WTC11 (cell line): ENCODE measurements at regions not wholly inside any gene's neighbourhood (a gene's known extent, or its start where the extent isn't known, plus 50 kb on each side); places are given as distances from the start of the nearest gene placed in this dataset.

Source experiments
- ATAC-seq: fragments of 200-7000 bp; cut with Tn5 transposase; 2 replicates; pipeline ENCODE4 v1.10.0; 2021; ENCODE audit warnings: mild to moderate bottlenecking, moderate library complexity
- CTCF ChIA-PET: fragments of 300-600 bp; sonication (Branson Sonifier 250); formaldehyde crosslinking; loops from one replicate; lab custom pipeline; 2021; ENCODE audit warnings: antibody characterized with exemption; lab: Charles Lee
- POLR2A ChIA-PET: fragments of 350-600 bp; sonication (Branson Sonifier 250); formaldehyde crosslinking; loops from one replicate; lab custom pipeline; 2021; ENCODE audit warnings: antibody characterized with exemption; lab: Charles Lee
- DNase-seq: peaks from one replicate; pipeline ENCODE4 v3.0.0; 2021; ENCODE audit warnings: low spot score
- H3K27ac Mint-ChIP-seq: 2 replicates; pipeline ENCODE4 v1.8.0; 2021; ENCODE audit warnings: mixed read lengths
- H3K27me3 Mint-ChIP-seq: 2 replicates; pipeline ENCODE4 v1.8.0; 2021; ENCODE audit warnings: low read depth, mild to moderate bottlenecking, moderate library complexity, mixed read lengths
- H3K36me3 Mint-ChIP-seq: 2 replicates; pipeline ENCODE4 v1.8.0; 2021; ENCODE audit warnings: mixed read lengths
- H3K4me1 Mint-ChIP-seq: 2 replicates; pipeline ENCODE4 v1.8.0; 2022; ENCODE audit warnings: mixed read lengths
- H3K4me3 Mint-ChIP-seq: 2 replicates; pipeline ENCODE4 v1.8.0; 2021; ENCODE audit warnings: mild to moderate bottlenecking, moderate library complexity, mixed read lengths
- H3K9me3 Mint-ChIP-seq: 2 replicates; pipeline ENCODE4 v1.8.0; 2021; ENCODE audit warnings: mixed read lengths
- CBFB ChIP-seq: sonication (generic); formaldehyde crosslinking; IDR thresholded peaks from 2 replicates; pipeline ENCODE4 v1.8.1; 2022; ENCODE audit warnings: mild to moderate bottlenecking, low read depth, missing genetic modification reagents
- CTCF ChIP-seq: fragments of 200-600 bp; IDR thresholded peaks from 2 replicates; pipeline ENCODE4 v1.8.0; 2022; ENCODE audit warnings: antibody characterized with exemption
- E2F1 ChIP-seq: sonication (generic); formaldehyde crosslinking; IDR thresholded peaks from 2 replicates; pipeline ENCODE4 v1.8.0; 2022; ENCODE audit warnings: mild to moderate bottlenecking, missing genetic modification reagents
- KAT7 ChIP-seq: sonication (generic); formaldehyde crosslinking; IDR thresholded peaks from 2 replicates; pipeline ENCODE4 v1.8.1; 2023; ENCODE audit warnings: missing genetic modification reagents, mild to moderate bottlenecking, borderline replicate concordance
- NFATC4 ChIP-seq: fragments of 250-450 bp; sonication (Bioruptor Pico); IDR thresholded peaks from 2 replicates; pipeline ENCODE4 v1.9.0; 2021; ENCODE audit warnings: mild to moderate bottlenecking
- OVOL2 ChIP-seq: fragments of 250-450 bp; sonication (Bioruptor Pico); IDR thresholded peaks from 2 replicates; pipeline ENCODE4 v1.9.0; 2021; ENCODE audit warnings: mild to moderate bottlenecking, borderline replicate concordance
- PREB ChIP-seq: sonication (generic); formaldehyde crosslinking; IDR thresholded peaks from 2 replicates; pipeline ENCODE4 v1.8.1; 2022; ENCODE audit warnings: mild to moderate bottlenecking, missing genetic modification reagents, moderate library complexity, borderline replicate concordance
- SMAD3 ChIP-seq: sonication (generic); formaldehyde crosslinking; IDR thresholded peaks from 2 replicates; pipeline ENCODE4 v1.8.0; 2022; ENCODE audit warnings: missing genetic modification reagents, mild to moderate bottlenecking, borderline replicate concordance
- SMAD4 ChIP-seq: sonication (generic); formaldehyde crosslinking; IDR thresholded peaks from 2 replicates; pipeline ENCODE4 v1.8.0; 2022; ENCODE audit warnings: mild to moderate bottlenecking, missing genetic modification reagents
- SOX15 ChIP-seq: fragments of 250-450 bp; sonication (Bioruptor Pico); IDR thresholded peaks from 2 replicates; pipeline ENCODE4 v1.9.0; 2021; ENCODE audit warnings: mild to moderate bottlenecking
- SP1 ChIP-seq: sonication (generic); formaldehyde crosslinking; conservative IDR thresholded peaks from 2 replicates; pipeline ENCODE4 v1.8.1; 2022; ENCODE audit warnings: missing genetic modification reagents
- STAT6 ChIP-seq: sonication (generic); formaldehyde crosslinking; conservative IDR thresholded peaks from 2 replicates; pipeline ENCODE4 v1.8.1; 2023; ENCODE audit warnings: mild to moderate bottlenecking, low read depth, missing genetic modification reagents, moderate library complexity
- TCF7 ChIP-seq: sonication (generic); formaldehyde crosslinking; IDR thresholded peaks from 2 replicates; pipeline ENCODE4 v1.8.0; 2022; ENCODE audit warnings: mild to moderate bottlenecking, low read depth, missing genetic modification reagents, moderate library complexity
- ZBTB21 ChIP-seq: sonication (generic); formaldehyde crosslinking; IDR thresholded peaks from 2 replicates; pipeline ENCODE4 v1.8.1; 2023; ENCODE audit warnings: mild to moderate bottlenecking, missing genetic modification reagents, borderline replicate concordance
- ZMAT4 ChIP-seq: fragments of 250-450 bp; sonication (Bioruptor Pico); IDR thresholded peaks from 2 replicates; pipeline ENCODE4 v1.9.0; 2021; ENCODE audit warnings: mild to moderate bottlenecking
- ZNF138 ChIP-seq: sonication (generic); formaldehyde crosslinking; conservative IDR thresholded peaks from 2 replicates; pipeline ENCODE4 v1.8.1; 2022; ENCODE audit warnings: mild to moderate bottlenecking, moderate library complexity, missing genetic modification reagents
- ZNF416 ChIP-seq: fragments of 250-450 bp; sonication (Bioruptor Pico); IDR thresholded peaks from 2 replicates; pipeline ENCODE4 v1.9.0; 2021; ENCODE audit warnings: mild to moderate bottlenecking, inconsistent platforms
- ZNF671 ChIP-seq: fragments of 250-450 bp; sonication (Bioruptor Pico); IDR thresholded peaks from 2 replicates; pipeline ENCODE4 v1.8.0; 2021; ENCODE audit warnings: mild to moderate bottlenecking
- TF ChIP-seq, protein P1 (sequence below): sonication (generic); formaldehyde crosslinking; IDR thresholded peaks from 2 replicates; pipeline ENCODE4 v1.8.1; 2022; ENCODE audit warnings: missing genetic modification reagents, borderline replicate concordance
- TF ChIP-seq, protein P2 (sequence below): sonication (generic); formaldehyde crosslinking; IDR thresholded peaks from 2 replicates; pipeline ENCODE4 v1.8.0; 2022; ENCODE audit warnings: missing genetic modification reagents

- TF ChIP-seq, protein P1, sequence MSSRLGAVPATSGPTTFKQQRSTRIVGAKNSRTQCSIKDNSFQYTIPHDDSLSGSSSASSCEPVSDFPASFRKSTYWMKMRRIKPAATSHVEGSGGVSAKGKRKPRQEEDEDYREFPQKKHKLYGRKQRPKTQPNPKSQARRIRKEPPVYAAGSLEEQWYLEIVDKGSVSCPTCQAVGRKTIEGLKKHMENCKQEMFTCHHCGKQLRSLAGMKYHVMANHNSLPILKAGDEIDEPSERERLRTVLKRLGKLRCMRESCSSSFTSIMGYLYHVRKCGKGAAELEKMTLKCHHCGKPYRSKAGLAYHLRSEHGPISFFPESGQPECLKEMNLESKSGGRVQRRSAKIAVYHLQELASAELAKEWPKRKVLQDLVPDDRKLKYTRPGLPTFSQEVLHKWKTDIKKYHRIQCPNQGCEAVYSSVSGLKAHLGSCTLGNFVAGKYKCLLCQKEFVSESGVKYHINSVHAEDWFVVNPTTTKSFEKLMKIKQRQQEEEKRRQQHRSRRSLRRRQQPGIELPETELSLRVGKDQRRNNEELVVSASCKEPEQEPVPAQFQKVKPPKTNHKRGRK (CRISPR knock-in tag) = no peak
These were observed 531.1 kb upstream of the TLE4 start (continued) for GRCh38 chr9:79040671-79041070.

- Mint-ChIP-seq H3K4me1 (peaks cover 22% of the 10 kb centered on the region), H3K27me3 (no peaks in the 10 kb centered on the region), H3K27ac (no peak overlapping the region), H3K36me3 (no peaks in the 10 kb centered on the region)
- no peak for DNase-seq
- no peak for ATAC-seq
- CTCF ChIA-PET = no interaction called here
- TF ChIP-seq ZNF138 (CRISPR knock-in tag) = no peak
- TF ChIP-seq ZBTB21 (CRISPR knock-in tag) = no peak
- no peak for TF ChIP-seq TCF7
- no peak for TF ChIP-seq ZNF671 (CRISPR knock-in tag)
- TF ChIP-seq ZMAT4 = no peak
- no peak for TF ChIP-seq NFATC4 (CRISPR knock-in tag)
- TF ChIP-seq PREB (CRISPR knock-in tag) = no peak
- no peak for TF ChIP-seq CTCF
- no peak for TF ChIP-seq STAT6 (CRISPR knock-in tag)
- TF ChIP-seq ZNF416 (CRISPR knock-in tag) = no peak
- no peak for TF ChIP-seq OVOL2 (CRISPR knock-in tag)
- TF ChIP-seq SOX15 (CRISPR knock-in tag) = no peak
- TF ChIP-seq, all 79 proteins: peak for 0
- Mint-ChIP-seq H3K4me3 (no peak overlapping the region), H3K9me3 (peaks cover 14% of the 10 kb centered on the region)
- POLR2A ChIA-PET = no interaction called here
These were observed 530.5 kb upstream of the TLE4 start for GRCh38 chr9:79041266-79041665.

DNA sequence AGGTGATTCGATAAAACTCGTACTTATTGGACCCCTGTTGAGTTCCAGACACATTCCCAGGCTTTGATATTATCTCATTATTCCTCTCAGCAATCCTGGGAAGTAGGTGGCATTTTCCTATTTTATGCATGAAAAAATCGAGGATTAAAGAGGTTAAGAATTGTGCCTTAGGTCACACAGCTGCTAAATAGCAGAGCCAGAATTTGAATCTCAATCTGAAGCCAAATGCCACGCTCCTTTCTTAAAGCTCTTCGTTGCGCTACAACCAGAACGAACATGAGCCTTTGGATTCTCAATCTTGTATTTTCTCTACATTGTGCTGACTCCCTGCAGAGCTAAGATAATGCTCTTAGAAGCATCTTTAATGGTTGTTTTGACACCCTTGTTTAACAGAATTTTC, 527.8 kb upstream of the TLE4 start:
- Mint-ChIP-seq H3K36me3 (no peaks in the 10 kb centered on the region), H3K27ac (no peak overlapping the region), H3K4me3 (no peak overlapping the region)
- CTCF ChIA-PET = no interaction called here
- ATAC-seq = no peak
- TF ChIP-seq KAT7 (CRISPR knock-in tag) (no peak), SOX15 (CRISPR knock-in tag) (no peak), ZNF138 (CRISPR knock-in tag) (no peak), CBFB (no peak), OVOL2 (CRISPR knock-in tag) (no peak), E2F1 (CRISPR knock-in tag) (no peak), SMAD3 (CRISPR knock-in tag) (no peak), SMAD4 (no peak), TCF7 (no peak), SP1 (no peak)
- TF ChIP-seq, protein P2, sequence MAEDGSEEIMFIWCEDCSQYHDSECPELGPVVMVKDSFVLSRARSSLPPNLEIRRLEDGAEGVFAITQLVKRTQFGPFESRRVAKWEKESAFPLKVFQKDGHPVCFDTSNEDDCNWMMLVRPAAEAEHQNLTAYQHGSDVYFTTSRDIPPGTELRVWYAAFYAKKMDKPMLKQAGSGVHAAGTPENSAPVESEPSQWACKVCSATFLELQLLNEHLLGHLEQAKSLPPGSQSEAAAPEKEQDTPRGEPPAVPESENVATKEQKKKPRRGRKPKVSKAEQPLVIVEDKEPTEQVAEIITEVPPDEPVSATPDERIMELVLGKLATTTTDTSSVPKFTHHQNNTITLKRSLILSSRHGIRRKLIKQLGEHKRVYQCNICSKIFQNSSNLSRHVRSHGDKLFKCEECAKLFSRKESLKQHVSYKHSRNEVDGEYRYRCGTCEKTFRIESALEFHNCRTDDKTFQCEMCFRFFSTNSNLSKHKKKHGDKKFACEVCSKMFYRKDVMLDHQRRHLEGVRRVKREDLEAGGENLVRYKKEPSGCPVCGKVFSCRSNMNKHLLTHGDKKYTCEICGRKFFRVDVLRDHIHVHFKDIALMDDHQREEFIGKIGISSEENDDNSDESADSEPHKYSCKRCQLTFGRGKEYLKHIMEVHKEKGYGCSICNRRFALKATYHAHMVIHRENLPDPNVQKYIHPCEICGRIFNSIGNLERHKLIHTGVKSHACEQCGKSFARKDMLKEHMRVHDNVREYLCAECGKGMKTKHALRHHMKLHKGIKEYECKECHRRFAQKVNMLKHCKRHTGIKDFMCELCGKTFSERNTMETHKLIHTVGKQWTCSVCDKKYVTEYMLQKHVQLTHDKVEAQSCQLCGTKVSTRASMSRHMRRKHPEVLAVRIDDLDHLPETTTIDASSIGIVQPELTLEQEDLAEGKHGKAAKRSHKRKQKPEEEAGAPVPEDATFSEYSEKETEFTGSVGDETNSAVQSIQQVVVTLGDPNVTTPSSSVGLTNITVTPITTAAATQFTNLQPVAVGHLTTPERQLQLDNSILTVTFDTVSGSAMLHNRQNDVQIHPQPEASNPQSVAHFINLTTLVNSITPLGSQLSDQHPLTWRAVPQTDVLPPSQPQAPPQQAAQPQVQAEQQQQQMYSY = no peak
- TF ChIP-seq, all 79 proteins: peak for 0
- no peaks in the 10 kb centered on the region for H3K27me3 Mint-ChIP-seq
- H3K9me3 Mint-ChIP-seq = peaks cover 6% of the 10 kb centered on the region; the same call in 1 of the 2 replicates
- H3K4me1 Mint-ChIP-seq = peaks cover 7% of the 10 kb centered on the region; the same call in 1 of the 2 replicates
- POLR2A ChIA-PET = interaction anchor here (0.6 kb wide), 1 partner anchor 14 kb away, joined by 4 read pairs; no protein-coding TSS in a partner anchor
- no peak for DNase-seq
